NB4 (cell line): ENCODE measurements at regions not wholly inside any gene's neighbourhood (a gene's known extent, or its start where the extent isn't known, plus 50 kb on each side); places are given as distances from the start of the nearest gene placed in this dataset.
"Not testable (repeated sequence)": the region's sequence is repeated elsewhere in the genome, so short reads cannot be mapped to it uniquely, and the experiment has no call there.

ENCODE experiments used
- DNase-seq: peaks from one replicate; pipeline ENCODE4 v3.0.0; 2010; ENCODE audit warnings: low read depth
- H3K4me3 ChIP-seq: one replicate; pipeline ENCODE4 v1.5.1; 2011; ENCODE audit warnings: mild to moderate bottlenecking, low read depth, low read length, moderate library complexity
- CTCF ChIP-seq: IDR thresholded peaks from one replicate; pipeline ENCODE4 v1.5.1; 2012; ENCODE audit warnings: low read depth, low read length
- MAX ChIP-seq: IDR thresholded peaks from 2 replicates; pipeline ENCODE4 v1.6.1; 2011; ENCODE audit warnings: low read depth, low read length
- MYC ChIP-seq: IDR thresholded peaks from 2 replicates; pipeline ENCODE4 v1.6.1; 2011; ENCODE audit warnings: low read depth, low read length
- POLR2A ChIP-seq: IDR thresholded peaks from 2 replicates; pipeline ENCODE4 v1.6.1; 2011; ENCODE audit warnings: mild to moderate bottlenecking; ENCODE audit not compliant: insufficient read length; ENCODE audit errors: extremely low read depth

GRCh38 chr11:49623872-49624271, 328.3 kb upstream of the OR4C13 start:
- not testable (repeated sequence) for H3K4me3 ChIP-seq, DNase-seq

DNA sequence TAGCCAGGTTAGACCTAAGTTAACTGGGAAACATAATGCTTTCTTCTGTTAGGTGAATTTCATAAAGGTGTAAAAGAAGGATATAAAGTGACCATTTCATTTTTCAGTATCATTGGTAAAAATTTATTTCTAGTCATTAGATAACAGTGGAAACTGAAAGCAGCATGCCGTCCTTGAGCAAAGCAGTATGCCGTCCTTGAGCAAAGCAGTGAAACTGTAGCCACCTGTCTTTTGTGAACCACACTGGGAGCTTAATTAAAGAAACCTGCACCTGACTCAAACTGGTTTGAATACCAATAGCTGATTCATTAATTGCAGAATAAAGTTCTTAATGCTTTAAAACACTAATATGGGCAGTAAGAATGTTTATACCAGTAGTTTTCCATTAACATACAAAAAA, 281.5 kb upstream of the OR4C13 start:
- not testable (repeated sequence) for DNase-seq, H3K4me3 ChIP-seq

- not testable (repeated sequence) for DNase-seq, H3K4me3 ChIP-seq
Measured at GRCh38 chr11:49702121-49702520, 250.1 kb upstream of the OR4C13 start.

DNA sequence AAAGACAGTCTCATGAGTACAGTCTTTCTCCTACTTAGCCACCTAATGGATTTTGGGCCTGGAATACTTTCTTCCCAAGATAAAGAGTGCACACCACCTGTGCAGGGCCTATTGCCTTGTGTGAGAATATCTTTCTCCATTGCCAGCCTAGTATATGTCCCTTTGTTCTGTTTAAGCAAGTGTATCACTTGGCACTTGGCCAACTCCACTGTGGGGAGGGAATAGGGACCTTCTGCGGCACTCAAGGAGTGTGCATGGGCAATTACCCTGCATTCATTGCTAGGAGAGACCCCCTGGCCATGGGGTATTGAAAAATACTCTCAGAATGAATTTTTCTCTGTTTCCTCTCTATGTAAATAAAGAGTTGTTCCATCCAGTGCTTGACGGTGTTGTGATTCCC, 201.7 kb upstream of the OR4C13 start:
- DNase-seq, H3K4me3 ChIP-seq: not testable (repeated sequence)

DNA sequence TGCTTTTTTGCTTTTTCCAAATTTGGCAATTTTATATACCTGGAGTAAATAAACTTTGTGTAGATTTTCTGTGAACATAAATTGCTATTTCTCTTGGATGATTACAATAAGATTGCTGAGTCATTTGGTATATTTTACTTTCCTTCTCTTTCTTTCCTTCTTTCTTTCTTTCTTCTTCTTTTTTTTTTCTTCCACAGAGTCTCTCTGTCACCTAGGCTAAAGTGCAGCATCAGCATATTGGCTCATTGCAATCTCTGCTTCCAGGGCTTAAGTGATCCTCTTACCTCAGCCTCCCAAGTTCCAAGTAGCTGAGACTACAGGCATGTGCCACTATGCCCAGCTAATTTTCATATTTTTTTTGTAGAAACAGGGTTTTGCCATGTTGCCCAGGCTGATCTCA, 201.2 kb upstream of the OR4C13 start:
- not testable (repeated sequence) for H3K4me3 ChIP-seq, DNase-seq

- not testable (repeated sequence) for DNase-seq, H3K4me3 ChIP-seq
Measured at GRCh38 chr11:49780791-49781190, 171.4 kb upstream of the OR4C13 start.

DNA sequence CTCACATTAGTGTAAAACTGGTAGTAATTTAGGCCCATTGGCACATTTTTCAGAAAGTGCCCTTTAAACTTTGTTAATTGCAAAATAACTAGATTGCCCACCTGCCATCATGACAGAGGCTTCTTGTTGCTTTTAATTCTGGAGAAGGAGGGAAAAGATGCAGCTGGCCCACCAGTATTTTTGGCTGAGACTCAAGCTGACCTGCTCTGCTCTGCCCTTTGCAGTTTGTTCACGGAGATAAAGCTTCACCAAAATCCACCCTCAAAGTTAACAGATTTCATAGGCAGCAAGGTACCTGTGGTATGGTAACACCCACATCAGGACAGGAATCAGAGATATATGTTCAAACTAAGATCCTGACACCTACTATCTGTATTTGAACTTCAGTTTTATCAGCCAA, 170.2 kb upstream of the OR4C13 start:
- not testable (repeated sequence) for DNase-seq, H3K4me3 ChIP-seq

DNA sequence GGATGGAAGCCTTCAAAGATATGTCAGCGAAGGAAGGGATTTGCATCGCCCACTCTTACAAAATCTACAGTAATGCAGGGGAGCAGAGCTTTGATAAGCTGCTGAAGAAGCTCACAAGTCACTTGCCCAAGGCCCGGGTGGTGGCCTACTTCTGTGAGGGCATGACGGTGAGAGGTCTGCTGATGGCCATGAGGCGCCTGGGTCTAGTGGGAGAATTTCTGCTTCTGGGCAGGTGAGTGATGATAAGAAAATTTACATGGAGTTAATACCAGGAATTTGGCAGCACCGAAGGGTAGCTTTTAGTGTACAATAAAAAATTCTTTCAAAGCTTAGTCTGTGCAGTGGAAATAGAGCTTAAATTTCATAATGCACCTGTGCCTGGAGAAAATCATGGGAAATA, 168.3 kb upstream of the OR4C13 start:
- not testable (repeated sequence) for H3K4me3 ChIP-seq, DNase-seq

GRCh38 chr11:49789787-49790186, 162.4 kb upstream of the OR4C13 start:
- H3K4me3 ChIP-seq, DNase-seq: not testable (repeated sequence)

DNA sequence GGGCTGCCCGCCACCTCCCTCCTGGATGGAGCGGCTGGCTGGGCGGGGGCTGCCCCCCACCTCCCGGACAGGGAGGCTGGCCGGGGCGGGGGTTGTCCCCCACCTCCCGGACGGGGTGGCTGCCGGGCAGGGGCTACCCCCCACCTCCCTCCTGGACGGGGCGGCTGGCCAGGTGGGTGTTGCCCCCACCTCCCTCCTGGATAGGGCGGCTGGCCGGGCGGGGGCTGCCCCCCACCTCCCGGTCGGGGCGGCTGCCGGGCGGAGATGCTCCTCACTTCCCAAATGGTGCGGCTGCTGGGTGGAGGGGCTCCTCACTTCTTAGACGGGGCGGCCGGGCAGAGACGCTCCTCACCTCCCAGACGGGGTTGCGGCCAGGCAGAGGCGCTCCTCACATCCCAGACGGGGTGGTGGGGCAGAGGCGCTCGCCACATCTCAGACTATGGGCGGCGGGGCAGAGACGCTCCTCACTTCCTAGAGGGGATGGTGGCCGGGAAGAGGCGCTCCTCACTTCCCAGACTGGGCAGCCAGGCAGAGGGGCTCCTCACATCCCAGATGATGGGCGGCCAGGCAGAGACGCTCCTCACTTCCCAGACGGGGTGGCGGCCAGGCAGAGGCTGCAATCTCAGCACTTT, 153.9 kb upstream of the OR4C13 start:
- not testable (repeated sequence) for H3K4me3 ChIP-seq, DNase-seq

DNA sequence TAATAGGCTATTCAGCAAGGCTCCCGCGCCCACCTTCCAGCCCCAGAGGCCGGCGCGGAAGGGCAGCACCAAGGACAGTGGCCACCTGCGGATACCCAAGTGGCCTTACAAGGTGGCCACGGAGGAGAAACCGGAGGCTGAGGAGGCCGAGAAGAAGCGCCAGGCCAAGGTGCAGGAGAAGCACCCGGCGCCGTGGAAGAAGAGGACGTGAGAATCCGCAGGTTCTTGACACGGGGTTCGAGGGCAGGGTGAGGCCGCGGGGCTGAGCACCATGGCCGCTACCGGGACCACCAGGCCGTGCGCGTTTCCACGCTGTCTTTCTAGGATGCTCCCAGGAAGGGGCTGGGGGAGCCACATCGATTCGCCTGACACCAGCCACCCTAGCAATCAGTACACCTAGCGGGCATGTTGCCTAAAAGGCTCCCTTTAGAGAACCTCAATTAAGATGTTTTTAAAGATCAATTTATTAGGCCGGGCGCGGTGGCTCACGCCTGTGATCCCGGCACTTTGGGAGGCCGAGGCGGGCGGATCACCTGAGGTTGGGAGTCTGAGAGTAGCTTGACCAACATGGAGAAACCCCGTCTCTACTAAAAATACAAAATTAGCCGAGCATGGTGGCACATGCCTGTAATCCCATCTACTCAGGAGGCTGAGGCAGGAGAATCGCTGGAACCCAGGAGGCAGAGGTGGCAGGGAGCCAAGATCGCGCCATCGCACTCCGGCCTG, 134.3 kb upstream of the OR4C13 start:
- not testable (repeated sequence) for H3K4me3 ChIP-seq, DNase-seq

GRCh38 chr11:49823188-49823587, 129.0 kb upstream of the OR4C13 start:
- DNase-seq, H3K4me3 ChIP-seq: not testable (repeated sequence)

DNA sequence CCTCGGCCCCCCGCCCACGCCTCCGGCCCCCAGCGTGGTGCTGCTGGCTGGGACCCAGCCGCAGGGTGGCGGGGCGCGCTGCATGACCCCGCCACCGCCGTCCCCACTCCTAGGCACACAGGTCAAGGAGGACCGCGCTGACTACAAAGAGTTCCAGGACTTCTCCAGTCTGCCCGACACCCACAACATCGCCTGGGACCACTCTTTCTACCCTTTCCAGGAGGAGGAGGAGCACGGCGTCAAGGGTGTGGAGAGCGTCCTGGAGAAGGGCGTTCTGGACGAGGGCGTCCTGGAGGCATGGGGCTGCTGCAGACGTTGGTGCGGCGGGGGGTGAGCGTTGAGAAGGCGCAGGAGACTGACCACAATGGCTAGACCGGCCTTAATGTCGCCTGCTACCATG, 101.7 kb upstream of the OR4C13 start:
- not testable (repeated sequence) for DNase-seq, H3K4me3 ChIP-seq

DNA sequence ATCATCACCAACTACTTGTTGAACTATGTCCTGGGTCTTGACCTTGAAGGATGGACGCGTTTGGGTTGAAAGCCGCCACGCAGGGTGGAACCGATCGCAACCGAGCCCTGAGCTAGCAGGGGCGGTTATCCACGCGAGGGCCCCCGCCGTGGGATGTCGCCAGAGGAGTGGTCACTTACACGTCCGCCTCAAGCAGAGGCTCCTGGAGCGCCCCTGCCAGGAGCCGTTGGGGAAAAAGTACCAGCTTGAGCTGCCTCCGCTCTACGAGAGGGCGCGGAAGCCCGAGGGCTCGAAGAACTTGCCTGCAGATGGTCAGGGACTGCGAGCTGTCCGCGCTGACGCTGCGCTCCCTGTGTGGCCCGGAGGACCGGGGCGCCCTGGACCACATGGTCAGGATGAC, 100.7 kb upstream of the OR4C13 start:
- no peak for TF ChIP-seq MAX
- no peak for TF ChIP-seq CTCF
- no peak for TF ChIP-seq MYC
- TF ChIP-seq POLR2A = no peak
- H3K4me3 ChIP-seq = no peak overlapping the region
- no peak for DNase-seq
